ENCODE measurements at regions not wholly inside any gene's neighbourhood (a gene's known extent, or its start where the extent isn't known, plus 50 kb on each side); places are given as distances from the start of the nearest gene placed in this dataset.

- no peak for TF ChIP-seq EZH2 (IDR thresholded peaks at IDR 0.05; ENCODE audit: borderline replicate concordance, low read depth, low read length, severe bottlenecking)
- no peak for TF ChIP-seq CTCF (IDR thresholded peaks at IDR 0.05; ENCODE audit: borderline replicate concordance, extremely low read depth, low read length, poor library complexity, severe bottlenecking)
Observed at GRCh38 chr14:82536566-82536965, 1002.9 kb upstream of the SEL1L start.

Data from DND-41 (cell line).